ENCODE measurements at regions not wholly inside any gene's neighbourhood (a gene's known extent, or its start where the extent isn't known, plus 50 kb on each side); places are given as distances from the start of the nearest gene placed in this dataset.

GRCh38 chr10:16292366-16292765 lies 144.4 kb upstream of the PTER start:
- Histone ChIP-seq H2BK12ac (ENCODE audit: low read depth, low read length) (no peak overlapping the region), H3K18ac (ENCODE audit: extremely low read depth, low read length) (no peak overlapping the region), H4K91ac (replicated peaks; ENCODE audit: insufficient read length, low read length) (no peak overlapping the region), H3K79me2 (ENCODE audit: control insufficient read depth in 1 of 2, insufficient read depth in 2 of 2, low read length in 2 of 2) (no peaks in the 10 kb centered on the region), H3K56ac (replicated peaks; ENCODE audit: insufficient read length, low read depth, low read length) (no peak overlapping the region), H2AFZ (ENCODE audit: low read length) (no peak overlapping the region), H2BK20ac (ENCODE audit: low read length) (no peak overlapping the region), H3K23ac (ENCODE audit: insufficient read length) (no peak overlapping the region), H3K4ac (replicated peaks; ENCODE audit: insufficient read length, low read depth, low read length) (no peak overlapping the region), H3K27ac (ENCODE audit: low read depth, low read length) (no peak overlapping the region), H4K8ac (ENCODE audit: extremely low read depth, insufficient read depth, low read length) (no peak overlapping the region), H3K14ac (ENCODE audit: insufficient read length) (no peak overlapping the region), H3K27me3 (replicated peaks in 1 of 4; ENCODE audit: control insufficient read depth in 3 of 4, extremely low read depth in 1 of 4, insufficient read depth in 3 of 4, low read length in 3 of 4) (no peaks in the 10 kb centered on the region), H3K79me1 (ENCODE audit: low read depth, low read length) (no peaks in the 10 kb centered on the region), H3K4me1 (replicated peaks in 1 of 4; ENCODE audit: control insufficient read depth in 3 of 4, insufficient read depth in 4 of 4, low read length in 3 of 4) (no peaks in the 10 kb centered on the region), H3K23me2 (ENCODE audit: low read depth, low read length) (no peaks in the 10 kb centered on the region; the same call in 1 of the 2 replicates), H2BK15ac (ENCODE audit: low read length) (no peak overlapping the region), H4K20me1 (replicated peaks in 1 of 2; ENCODE audit: control insufficient read depth in 1 of 2, insufficient read depth in 2 of 2, low read length in 2 of 2) (no peaks in the 10 kb centered on the region), H3K9ac (replicated peaks in 1 of 4; ENCODE audit: extremely low read depth in 1 of 4, low read depth in 3 of 4, low read length in 3 of 4) (no peak overlapping the region), H3K9me3 (ENCODE audit: insufficient read depth in 2 of 2, low read depth in 1 of 2, low read length in 1 of 2) (no peaks in the 10 kb centered on the region), H3K4me2 (ENCODE audit: insufficient read depth in 1 of 2, low read depth in 2 of 2, low read length in 2 of 2) (no peak overlapping the region), H2BK5ac (ENCODE audit: low read depth, low read length) (no peak overlapping the region), H4K5ac (ENCODE audit: insufficient read length, low read depth, low read length) (no peak overlapping the region), H2BK120ac (replicated peaks; ENCODE audit: low read depth, low read length) (no peak overlapping the region), H2AK5ac (ENCODE audit: low read depth, low read length) (no peak overlapping the region), H3K36me3 (ENCODE audit: control insufficient read depth in 2 of 4, insufficient read depth in 4 of 4, low read length in 3 of 4) (no peaks in the 10 kb centered on the region), H3K4me3 (ENCODE audit: extremely low read depth in 1 of 4, insufficient read depth in 2 of 4, low read depth in 3 of 4, low read length in 4 of 4) (no peak overlapping the region)
- no peak for FAIRE-seq
- DNase-seq (ENCODE audit: low read depth in 1 of 2, low spot score in 2 of 2): no peak
- ChIA-PET POLR2A (ENCODE audit: partially characterized antibody) (no interaction called here), CTCF (ENCODE audit: partially characterized antibody) (no interaction called here)
- no peak for TF ChIP-seq JUN (IDR thresholded peaks at IDR 0.05; ENCODE audit: low read depth, low read length)
- no peak for TF ChIP-seq HDAC6 (IDR thresholded peaks at IDR 0.05; ENCODE audit: low read depth, low read length)
- TF ChIP-seq POLR2AphosphoS5 (IDR thresholded peaks at IDR 0.05; ENCODE audit: low read depth, low read length): no peak
- TF ChIP-seq POU5F1 (IDR thresholded peaks at IDR 0.05; ENCODE audit: low read depth, low read length): no peak
- TF ChIP-seq CTCF (IDR thresholded peaks at IDR 0.05; ENCODE audit: control extremely low read depth in 1 of 3, insufficient read depth in 1 of 3, low read depth in 1 of 3, low read length in 3 of 3): no peak
- no peak for TF ChIP-seq MAX (IDR thresholded peaks at IDR 0.05)
- no peak for TF ChIP-seq SIRT6 (IDR thresholded peaks at IDR 0.05; ENCODE audit: low read length)
- TF ChIP-seq BACH1 (IDR thresholded peaks at IDR 0.05; ENCODE audit: low read length): no peak
- TF ChIP-seq EZH2 (IDR thresholded peaks at IDR 0.05; ENCODE audit: low read depth, low read length, severe bottlenecking): no peak
- no peak for TF ChIP-seq MAFK (IDR thresholded peaks at IDR 0.05; ENCODE audit: low read depth, low read length)
- TF ChIP-seq KDM4A (IDR thresholded peaks at IDR 0.05; ENCODE audit: low read depth, low read length, severe bottlenecking): no peak
- TF ChIP-seq JUND (IDR thresholded peaks at IDR 0.05; ENCODE audit: low read length): no peak
- 92% methylated on average over 7 of the region's 7 CpGs; no CpG with 5 or more reads in 1 of the 2 experiments for WGBS, 2 experiments (ENCODE audit: extremely low coverage in 1 of 2, insufficient coverage in 1 of 2, insufficient read length in 1 of 2, insufficient replicate concordance in 2 of 2, low coverage in 1 of 2, low lambda C conversion rate in 2 of 2, missing lambda C conversion rate in 1 of 2)
